ENCODE measurements at regions not wholly inside any gene's neighbourhood (a gene's known extent, or its start where the extent isn't known, plus 50 kb on each side); places are given as distances from the start of the nearest gene placed in this dataset.

- TF ChIP-seq CTCF (conservative IDR thresholded peaks at IDR 0.05; ENCODE audit: low read depth in 2 of 2) (no peak), ETS1 (IDR thresholded peaks at IDR 0.05) (no peak), JUNB (IDR thresholded peaks at IDR 0.05; ENCODE audit: unreplicated experiment) (no peak), REST (IDR thresholded peaks at IDR 0.05; ENCODE audit: unreplicated experiment) (no peak), CREB1 (CRISPR knock-in tag; IDR thresholded peaks at IDR 0.05; ENCODE audit: low read depth) (no peak), ZNF331 (CRISPR knock-in tag; IDR thresholded peaks at IDR 0.05; ENCODE audit: low read depth) (no peak)
- Mint-ChIP-seq H3K4me1 (no peaks in the 10 kb centered on the region), H3K27ac (no peak overlapping the region)
Measured at GRCh38 chrX:117053260-117053659, 590.5 kb upstream of the CT83 start.

GRCh38 chrX:117038918-117039440, 576.2 kb upstream of the CT83 start:
- H3K4me3 ChIP-seq = no peak overlapping the region
- H3K27me3 ChIP-seq (ENCODE audit: insufficient read depth) = no peaks in the 10 kb centered on the region
- H4K20me1 ChIP-seq (replicated peaks; ENCODE audit: insufficient read depth) = no peaks in the 10 kb centered on the region
- TF ChIP-seq EZH2phosphoT487 (IDR thresholded peaks at IDR 0.05; ENCODE audit: unreplicated experiment) (no peak), ETS1 (IDR thresholded peaks at IDR 0.05) (no peak), CREB1 (CRISPR knock-in tag; IDR thresholded peaks at IDR 0.05; ENCODE audit: low read depth) (no peak)
- H3F3A ChIP-seq (replicated peaks; ENCODE audit: low read depth) = no peaks in the 10 kb centered on the region
- no peak overlapping the region for H3K4me2 ChIP-seq
- H3K27ac ChIP-seq (ENCODE audit: low read depth) = no peak overlapping the region
- no peak for DNase-seq (ENCODE audit: low spot score)
- no peak overlapping the region for H2AFZ ChIP-seq
- no peaks in the 10 kb centered on the region for H3K9me2 ChIP-seq (ENCODE audit: insufficient read depth)
- H3K27ac Mint-ChIP-seq = no peak overlapping the region
- no peaks in the 10 kb centered on the region for H3K36me3 ChIP-seq (ENCODE audit: insufficient read depth)
- H3K4me1 Mint-ChIP-seq = peaks cover 3% of the 10 kb centered on the region; the same call in 1 of the 3 replicates
- no peaks in the 10 kb centered on the region; the same call in 2 of the 3 replicates for H3K9me3 Mint-ChIP-seq
- no peak overlapping the region for H3K4me3 Mint-ChIP-seq
- no peaks in the 10 kb centered on the region for H3K4me1 ChIP-seq (ENCODE audit: insufficient read depth)
- no peaks in the 10 kb centered on the region for H3K27me3 Mint-ChIP-seq (ENCODE audit: insufficient read depth, low read depth, poor library complexity)
- H3K79me2 ChIP-seq (replicated peaks; ENCODE audit: insufficient read depth) = no peaks in the 10 kb centered on the region
- no peak for ATAC-seq
- no peaks in the 10 kb centered on the region for H3K36me3 Mint-ChIP-seq (ENCODE audit: low read depth)

More at GRCh38 chrX:117053260-117053659, 590.5 kb upstream of the CT83 start:
- Histone ChIP-seq H3K79me2 (replicated peaks; ENCODE audit: insufficient read depth) (no peaks in the 10 kb centered on the region), H3K27ac (ENCODE audit: low read depth) (no peak overlapping the region), H4K20me1 (replicated peaks; ENCODE audit: insufficient read depth) (no peaks in the 10 kb centered on the region), H3K4me2 (no peak overlapping the region), H3K27me3 (ENCODE audit: insufficient read depth) (no peaks in the 10 kb centered on the region), H3K4me3 (no peak overlapping the region), H2AFZ (no peak overlapping the region), H3K4me1 (ENCODE audit: insufficient read depth) (no peaks in the 10 kb centered on the region), H3F3A (replicated peaks; ENCODE audit: low read depth) (no peaks in the 10 kb centered on the region), H3K9me2 (ENCODE audit: insufficient read depth) (no peaks in the 10 kb centered on the region), H3K36me3 (ENCODE audit: insufficient read depth) (no peaks in the 10 kb centered on the region)
- DNase-seq (ENCODE audit: low spot score) (no peak), ATAC-seq (no peak)
- Mint-ChIP-seq H3K27me3 (ENCODE audit: insufficient read depth, low read depth, poor library complexity) (no peaks in the 10 kb centered on the region), H3K4me3 (no peak overlapping the region), H3K9me3 (peaks cover 8% of the 10 kb centered on the region; the same call in 2 of the 3 replicates), H3K36me3 (ENCODE audit: low read depth) (peaks cover 4% of the 10 kb centered on the region; the same call in 1 of the 3 replicates)
